ENCODE measurements at regions not wholly inside any gene's neighbourhood (a gene's known extent, or its start where the extent isn't known, plus 50 kb on each side); places are given as distances from the start of the nearest gene placed in this dataset.
"Not testable (repeated sequence)": the region's sequence is repeated elsewhere in the genome, so short reads cannot be mapped to it uniquely, and the experiment has no call there.

- H3K36me3 ChIP-seq = no peaks in the 10 kb centered on the region
- H3K4me1 ChIP-seq = no peaks in the 10 kb centered on the region
- intact Hi-C loops (cut with DNase I) = no loop called here
- ATAC-seq (no peak), DNase-seq (no peak)
- H3K4me3 ChIP-seq = no peak overlapping the region
- no peak for TF ChIP-seq CTCF (IDR thresholded peaks at IDR 0.05)
- no peaks in the 10 kb centered on the region for H3K27me3 ChIP-seq
- no peaks in the 10 kb centered on the region for H3K9me3 ChIP-seq
- H3K27ac ChIP-seq = no peak overlapping the region
Observed at GRCh38 chr3:162719684-162720341, 1223.2 kb downstream of the OTOL1 start.

DNA sequence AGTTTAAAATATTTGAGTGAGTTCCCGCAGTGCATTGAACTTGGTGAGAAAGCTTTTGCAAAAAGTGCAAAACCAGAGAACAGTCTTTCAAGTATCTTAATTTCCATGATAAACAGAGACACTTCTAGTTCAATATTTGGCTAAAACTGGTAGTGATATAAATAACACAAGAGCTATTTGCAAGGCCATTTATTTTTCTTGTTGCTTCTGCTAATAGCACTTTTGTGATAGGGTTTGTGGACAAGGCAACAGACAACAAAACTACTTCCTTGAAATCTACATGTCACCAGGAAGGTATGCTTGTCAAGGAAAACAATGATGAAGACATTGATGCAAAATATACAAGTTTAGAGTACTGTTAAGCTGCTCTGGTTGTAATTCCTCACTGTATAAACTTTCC is 1225.1 kb downstream of the OTOL1 start:
- ATAC-seq (no peak), DNase-seq (no peak)
- TF ChIP-seq CTCF (IDR thresholded peaks at IDR 0.05) = no peak
- no peaks in the 10 kb centered on the region for H3K9me3 ChIP-seq
- intact Hi-C loops (cut with DNase I) = no loop called here
- no peaks in the 10 kb centered on the region for H3K36me3 ChIP-seq
- no peak overlapping the region for H3K4me3 ChIP-seq
- no peaks in the 10 kb centered on the region for H3K4me1 ChIP-seq
- no peak overlapping the region for H3K27ac ChIP-seq
- H3K27me3 ChIP-seq = no peaks in the 10 kb centered on the region

DNA sequence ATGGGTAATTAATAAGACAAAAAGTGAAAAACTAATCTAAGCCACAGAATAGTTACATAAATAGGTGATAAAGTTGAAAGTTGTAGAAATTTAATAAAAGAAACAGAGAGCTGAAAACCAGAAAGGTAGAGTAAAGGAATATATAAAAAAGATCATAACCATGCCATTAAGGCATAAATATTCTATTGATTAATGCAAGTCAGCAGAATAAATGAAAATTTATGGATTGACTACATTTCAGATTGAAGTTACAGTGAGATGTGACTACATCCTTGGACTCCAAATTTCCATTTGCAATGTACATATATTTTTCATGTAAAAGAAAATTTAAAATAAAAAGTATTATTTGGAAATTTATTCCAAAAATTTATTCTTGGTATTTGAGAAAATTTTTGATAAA is 1225.7 kb downstream of the OTOL1 start:
- Histone ChIP-seq H3K36me3 (no peaks in the 10 kb centered on the region), H3K27me3 (no peaks in the 10 kb centered on the region), H3K9me3 (no peaks in the 10 kb centered on the region), H3K4me3 (no peak overlapping the region), H3K27ac (no peak overlapping the region), H3K4me1 (no peaks in the 10 kb centered on the region)
- intact Hi-C loops (cut with DNase I) = no loop called here
- DNase-seq (no peak), ATAC-seq (no peak)
- no peak for TF ChIP-seq CTCF (IDR thresholded peaks at IDR 0.05)

GRCh38 chr3:162722796-162723195 is 1226.2 kb downstream of the OTOL1 start:
- H3K4me1 ChIP-seq; DNase-seq; ATAC-seq; H3K27me3 ChIP-seq; H3K27ac ChIP-seq; H3K9me3 ChIP-seq; intact Hi-C loops (cut with DNase I); H3K36me3 ChIP-seq; H3K4me3 ChIP-seq: not testable (repeated sequence)

- H3K36me3 ChIP-seq = no peaks in the 10 kb centered on the region
- H3K4me1 ChIP-seq = no peaks in the 10 kb centered on the region
- TF ChIP-seq CTCF (IDR thresholded peaks at IDR 0.05) = no peak
- no peaks in the 10 kb centered on the region for H3K27me3 ChIP-seq
- DNase-seq (no peak), ATAC-seq (no peak)
- no peak overlapping the region for H3K4me3 ChIP-seq
- H3K9me3 ChIP-seq = no peaks in the 10 kb centered on the region
- intact Hi-C loops (cut with DNase I) = no loop called here
- no peak overlapping the region for H3K27ac ChIP-seq
Observed at GRCh38 chr3:162729686-162730085, 1233.1 kb downstream of the OTOL1 start.

DNA sequence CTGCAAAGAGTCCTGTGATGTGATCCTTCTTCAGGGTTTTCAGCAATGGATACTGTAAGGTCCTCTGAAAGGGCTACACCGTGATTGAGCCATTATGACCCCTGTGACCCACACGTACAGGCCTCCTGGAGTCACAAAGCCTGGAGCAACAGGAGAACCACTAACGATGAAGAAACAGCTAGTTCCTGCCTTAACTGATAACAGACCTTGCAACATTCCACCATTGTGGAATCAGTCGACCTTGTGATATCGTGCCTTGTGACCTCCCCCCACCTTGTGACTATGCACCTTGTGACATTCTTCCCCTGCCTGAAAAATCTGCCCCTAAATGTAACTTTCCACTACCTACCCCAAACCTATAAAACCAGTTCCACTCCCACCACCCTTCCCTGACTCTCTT is 1235.4 kb downstream of the OTOL1 start:
- H3K4me3 ChIP-seq; intact Hi-C loops (cut with DNase I); H3K9me3 ChIP-seq; H3K36me3 ChIP-seq; ATAC-seq; DNase-seq; H3K27ac ChIP-seq; H3K4me1 ChIP-seq; H3K27me3 ChIP-seq: not testable (repeated sequence)

DNA sequence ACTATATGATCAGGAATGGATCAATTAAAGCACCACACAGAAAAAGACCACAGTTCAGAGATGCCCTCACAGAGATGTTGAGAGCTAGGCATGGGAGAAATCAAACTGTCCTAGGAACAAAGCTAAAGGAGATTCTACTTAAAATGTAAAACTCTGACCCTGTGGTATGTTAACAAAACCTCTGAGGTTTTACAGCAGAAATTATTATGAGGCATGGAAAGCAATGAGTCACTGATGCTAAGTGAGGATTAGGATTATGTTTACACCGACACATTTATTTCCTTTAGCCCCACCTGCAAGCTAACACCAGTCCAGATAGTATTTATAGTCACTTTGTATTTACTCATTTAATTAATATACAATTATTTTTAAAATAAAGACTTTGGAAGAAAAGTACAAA is 1242.2 kb downstream of the OTOL1 start:
- ATAC-seq (no peak), DNase-seq (no peak)
- no peaks in the 10 kb centered on the region for H3K4me1 ChIP-seq
- no peaks in the 10 kb centered on the region for H3K9me3 ChIP-seq
- no peak overlapping the region for H3K4me3 ChIP-seq
- no peak overlapping the region for H3K27ac ChIP-seq
- H3K27me3 ChIP-seq = no peaks in the 10 kb centered on the region
- intact Hi-C loops (cut with DNase I) = no loop called here
- no peaks in the 10 kb centered on the region for H3K36me3 ChIP-seq
- TF ChIP-seq CTCF (IDR thresholded peaks at IDR 0.05) = no peak

Data from upper lobe of right lung (tissue), 1 donor.